ENCODE measurements at regions not wholly inside any gene's neighbourhood (a gene's known extent, or its start where the extent isn't known, plus 50 kb on each side); places are given as distances from the start of the nearest gene placed in this dataset.

GRCh38 chr4:135204311-135204710 lies 1002.7 kb upstream of the PABPC4L start:
- no peak for DNase-seq

- DNase-seq: no peak
Observed at GRCh38 chr4:135201081-135201480, 999.5 kb upstream of the PABPC4L start.

GRCh38 chr4:135197641-135198040 lies 996.1 kb upstream of the PABPC4L start:
- DNase-seq: no peak

- no peak for DNase-seq
Observed at GRCh38 chr4:135194477-135194876, 992.9 kb upstream of the PABPC4L start.

GRCh38 chr4:135192751-135193535 lies 991.4 kb upstream of the PABPC4L start:
- DNase-seq: no peak

- no peak for DNase-seq
Observed at GRCh38 chr4:135191596-135191995, 990.0 kb upstream of the PABPC4L start.

- DNase-seq: no peak
Observed at GRCh38 chr4:135186002-135186401, 984.4 kb upstream of the PABPC4L start.

- no peak for DNase-seq
Observed at GRCh38 chr4:135185256-135185655, 983.7 kb upstream of the PABPC4L start.

- DNase-seq: no peak
Observed at GRCh38 chr4:135184715-135185114, 983.1 kb upstream of the PABPC4L start.

GRCh38 chr4:135177321-135177720 lies 975.7 kb upstream of the PABPC4L start:
- no peak for DNase-seq

- DNase-seq: no peak
Observed at GRCh38 chr4:135166661-135167060, 965.1 kb upstream of the PABPC4L start.

GRCh38 chr4:135164601-135165000 lies 963.0 kb upstream of the PABPC4L start:
- no peak for DNase-seq

GRCh38 chr4:135144498-135144897 lies 942.9 kb upstream of the PABPC4L start:
- DNase-seq: no peak

GRCh38 chr4:135124196-135124595 lies 922.6 kb upstream of the PABPC4L start:
- DNase-seq: no peak

GRCh38 chr4:135123632-135124031 lies 922.0 kb upstream of the PABPC4L start:
- DNase-seq: no peak

- no peak for DNase-seq
Observed at GRCh38 chr4:135122457-135122856, 920.9 kb upstream of the PABPC4L start.

- DNase-seq: peak in 1 of 2 experiments; percentile 1
Observed at GRCh38 chr4:135120195-135120594, 918.6 kb upstream of the PABPC4L start.

- DNase-seq: no peak
Observed at GRCh38 chr4:135114079-135114478, 912.5 kb upstream of the PABPC4L start.

- no peak for DNase-seq
Observed at GRCh38 chr4:135098061-135098460, 896.5 kb upstream of the PABPC4L start.

GRCh38 chr4:135073389-135073788 lies 871.8 kb upstream of the PABPC4L start:
- no peak for DNase-seq

- DNase-seq: no peak
Observed at GRCh38 chr4:135072553-135072952, 871.0 kb upstream of the PABPC4L start.

GRCh38 chr4:135065366-135065765 lies 863.8 kb upstream of the PABPC4L start:
- DNase-seq: no peak

GRCh38 chr4:135050086-135050717 lies 848.6 kb upstream of the PABPC4L start:
- DNase-seq: peak in 1 of 2 experiments; percentile 8

- no peak for DNase-seq
Observed at GRCh38 chr4:135032670-135033069, 831.1 kb upstream of the PABPC4L start.

GRCh38 chr4:135015771-135016170 lies 814.2 kb upstream of the PABPC4L start:
- no peak for DNase-seq
